ENCODE measurements at regions not wholly inside any gene's neighbourhood (a gene's known extent, or its start where the extent isn't known, plus 50 kb on each side); places are given as distances from the start of the nearest gene placed in this dataset.

DNA sequence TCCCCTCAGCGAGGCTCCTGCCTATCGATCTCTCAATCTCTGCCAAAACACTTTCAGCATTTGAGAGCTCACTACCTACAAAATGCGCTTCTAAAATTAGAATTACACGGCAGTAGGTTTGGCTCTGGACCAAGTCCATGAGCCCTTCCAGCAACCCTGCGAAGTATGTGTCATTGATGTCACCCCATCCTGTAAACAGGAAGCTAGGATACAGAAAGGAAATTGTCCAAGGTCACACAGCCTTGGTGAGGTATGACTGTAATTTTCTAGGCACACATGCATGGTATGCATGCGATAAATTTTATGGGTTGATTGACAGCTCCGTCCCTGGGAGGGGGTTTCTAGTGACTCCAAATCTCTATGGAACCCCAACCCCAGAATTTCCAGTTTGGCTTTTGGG, 330.3 kb upstream of the CDH5 start:
- Histone ChIP-seq H3K23me2 (ENCODE audit: low read depth, low read length) (no peaks in the 10 kb centered on the region), H3K4ac (replicated peaks; ENCODE audit: insufficient read length, low read depth, low read length) (no peak overlapping the region), H2BK120ac (replicated peaks; ENCODE audit: low read depth, low read length) (no peak overlapping the region), H3K9ac (replicated peaks in 1 of 4; ENCODE audit: extremely low read depth in 1 of 4, low read depth in 3 of 4, low read length in 3 of 4) (no peak overlapping the region), H3K27me3 (replicated peaks in 1 of 4; ENCODE audit: control insufficient read depth in 3 of 4, extremely low read depth in 1 of 4, insufficient read depth in 3 of 4, low read length in 3 of 4) (no peaks in the 10 kb centered on the region; a peak in 1 of 7 replicates), H3K14ac (ENCODE audit: insufficient read length) (no peak overlapping the region), H2BK15ac (ENCODE audit: low read length) (no peak overlapping the region), H3K79me2 (ENCODE audit: control insufficient read depth in 1 of 2, insufficient read depth in 2 of 2, low read length in 2 of 2) (no peaks in the 10 kb centered on the region), H3K4me3 (ENCODE audit: extremely low read depth in 1 of 4, insufficient read depth in 2 of 4, low read depth in 3 of 4, low read length in 4 of 4) (no peak overlapping the region), H4K91ac (replicated peaks; ENCODE audit: insufficient read length, low read length) (no peak overlapping the region), H3K18ac (ENCODE audit: extremely low read depth, low read length) (no peak overlapping the region), H3K36me3 (ENCODE audit: control insufficient read depth in 2 of 4, insufficient read depth in 4 of 4, low read length in 3 of 4) (no peaks in the 10 kb centered on the region), H2BK20ac (ENCODE audit: low read length) (no peak overlapping the region), H2BK5ac (ENCODE audit: low read depth, low read length) (no peak overlapping the region), H4K5ac (ENCODE audit: insufficient read length, low read depth, low read length) (no peak overlapping the region), H4K8ac (ENCODE audit: extremely low read depth, insufficient read depth, low read length) (no peak overlapping the region), H2AK5ac (ENCODE audit: low read depth, low read length) (no peak overlapping the region), H3K9me3 (ENCODE audit: insufficient read depth in 2 of 2, low read depth in 1 of 2, low read length in 1 of 2) (no peaks in the 10 kb centered on the region), H2AFZ (ENCODE audit: low read length) (no peak overlapping the region), H3K23ac (ENCODE audit: insufficient read length) (no peak overlapping the region), H4K20me1 (replicated peaks in 1 of 2; ENCODE audit: control insufficient read depth in 1 of 2, insufficient read depth in 2 of 2, low read length in 2 of 2) (no peaks in the 10 kb centered on the region), H3K4me1 (replicated peaks in 1 of 4; ENCODE audit: control insufficient read depth in 3 of 4, insufficient read depth in 4 of 4, low read length in 3 of 4) (no peaks in the 10 kb centered on the region), H3K56ac (replicated peaks; ENCODE audit: insufficient read length, low read depth, low read length) (no peak overlapping the region), H2BK12ac (ENCODE audit: low read depth, low read length) (no peak overlapping the region), H3K4me2 (ENCODE audit: insufficient read depth in 1 of 2, low read depth in 2 of 2, low read length in 2 of 2) (no peak overlapping the region), H3K79me1 (ENCODE audit: low read depth, low read length) (no peaks in the 10 kb centered on the region), H3K27ac (ENCODE audit: low read depth, low read length) (no peak overlapping the region)
- DNase-seq (ENCODE audit: low read depth in 1 of 2, low spot score in 2 of 2) (no peak), FAIRE-seq (no peak)
- POLR2A ChIA-PET (ENCODE audit: partially characterized antibody), result no interaction called here
- WGBS, 2 experiments (ENCODE audit: extremely low coverage in 1 of 2, insufficient coverage in 1 of 2, insufficient read length in 1 of 2, insufficient replicate concordance in 2 of 2, low coverage in 1 of 2, low lambda C conversion rate in 2 of 2, missing lambda C conversion rate in 1 of 2), result 93% methylated on average over 7 of the region's 7 CpGs; no CpG with 5 or more reads in 1 of the 2 experiments
- TF ChIP-seq, protein P1, sequence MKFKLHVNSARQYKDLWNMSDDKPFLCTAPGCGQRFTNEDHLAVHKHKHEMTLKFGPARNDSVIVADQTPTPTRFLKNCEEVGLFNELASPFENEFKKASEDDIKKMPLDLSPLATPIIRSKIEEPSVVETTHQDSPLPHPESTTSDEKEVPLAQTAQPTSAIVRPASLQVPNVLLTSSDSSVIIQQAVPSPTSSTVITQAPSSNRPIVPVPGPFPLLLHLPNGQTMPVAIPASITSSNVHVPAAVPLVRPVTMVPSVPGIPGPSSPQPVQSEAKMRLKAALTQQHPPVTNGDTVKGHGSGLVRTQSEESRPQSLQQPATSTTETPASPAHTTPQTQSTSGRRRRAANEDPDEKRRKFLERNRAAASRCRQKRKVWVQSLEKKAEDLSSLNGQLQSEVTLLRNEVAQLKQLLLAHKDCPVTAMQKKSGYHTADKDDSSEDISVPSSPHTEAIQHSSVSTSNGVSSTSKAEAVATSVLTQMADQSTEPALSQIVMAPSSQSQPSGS (IDR thresholded peaks at IDR 0.05; ENCODE audit: low read length), result no peak
- TF ChIP-seq RXRA (IDR thresholded peaks at IDR 0.05; ENCODE audit: insufficient read depth, low read depth, low read length) (no peak), GTF2F1 (IDR thresholded peaks at IDR 0.05; ENCODE audit: borderline replicate concordance, low read depth, low read length) (no peak), RFX5 (IDR thresholded peaks at IDR 0.05; ENCODE audit: borderline replicate concordance, low read depth, low read length) (no peak), ASH2L (IDR thresholded peaks at IDR 0.05; ENCODE audit: low read length) (no peak), SIX5 (IDR thresholded peaks at IDR 0.05; ENCODE audit: low read depth, low read length) (no peak), SIRT6 (IDR thresholded peaks at IDR 0.05; ENCODE audit: low read length) (no peak), KDM4A (IDR thresholded peaks at IDR 0.05; ENCODE audit: low read depth, low read length, severe bottlenecking) (no peak)
- CTCF ChIA-PET (ENCODE audit: partially characterized antibody), result interaction anchor here (0.9 to 1.0 kb wide), 2 partner anchors 10 to 79 kb away, joined by 3 read pairs; no protein-coding TSS in a partner anchor

Measured in H1 (cell line).